HEK293 (cell line): ENCODE measurements at regions not wholly inside any gene's neighbourhood (a gene's known extent, or its start where the extent isn't known, plus 50 kb on each side); places are given as distances from the start of the nearest gene placed in this dataset.

Experiments used
- CTCF ChIA-PET: fragments of 350-600 bp; formaldehyde crosslinking; extraction: SDS; loops from one replicate; lab custom pipeline; 2021; ENCODE audit warnings: antibody characterized with exemption; lab: Yijun Ruan, JAX
- POLR2A ChIA-PET: fragments of 300-600 bp; formaldehyde crosslinking; extraction: SDS; loops from one replicate; lab custom pipeline; 2020; ENCODE audit warnings: antibody characterized with exemption, inconsistent platforms; lab: Yijun Ruan, JAX
- H3K27ac ChIP-seq: fragments of 200-500 bp; sonication (Bioruptor generic); 2 replicates; pipeline ENCODE4 v1.5.1; 2014; ENCODE audit warnings: low read depth, low read length, control low read depth, inconsistent platforms; ENCODE audit errors: extremely low read depth
- H3K36me3 ChIP-seq, 2 experiments: fragments of 200-500 bp in 1 of 2; sonication (Bioruptor generic) in 1 of 2; 1 replicate in 1 of 2; 2 replicates in 1 of 2; pipeline ENCODE4 v1.5.1; 2014 to 2017; ENCODE audit warnings: inconsistent platforms in 2 of 2, low read length in 2 of 2; ENCODE audit not compliant: control insufficient read depth in 2 of 2, insufficient read depth in 1 of 2
- H3K4me1 ChIP-seq: fragments of 200-500 bp; sonication (Bioruptor generic); 2 replicates; pipeline ENCODE4 v1.5.1; 2014; ENCODE audit warnings: mild to moderate bottlenecking, low read length, inconsistent platforms; ENCODE audit not compliant: control insufficient read depth, insufficient read depth
- H3K4me3 ChIP-seq: 2 replicates; pipeline ENCODE4 v1.5.1; 2011; ENCODE audit warnings: low read depth, mild to moderate bottlenecking, control low read depth, low read length, moderate library complexity
- H3K9me3 ChIP-seq: fragments of 200-500 bp; sonication (Bioruptor generic); 2 replicates; pipeline ENCODE4 v1.5.1; 2014; ENCODE audit warnings: low read depth, low read length, inconsistent platforms; ENCODE audit not compliant: control insufficient read depth, insufficient read depth
- ELK4 ChIP-seq: IDR thresholded peaks from 2 replicates; pipeline ENCODE4 v1.6.1; 2011; ENCODE audit warnings: mild to moderate bottlenecking, low read depth, low read length, borderline replicate concordance
- INSM2 ChIP-seq: fragments of 450-650 bp; formaldehyde crosslinking; IDR thresholded peaks from 2 replicates; pipeline ENCODE4 v1.5.1; 2016; ENCODE audit warnings: missing biosample characterization, missing genetic modification characterization
- KLF10 ChIP-seq: fragments of 450-650 bp; IDR thresholded peaks from 2 replicates; pipeline ENCODE4 v1.5.1; 2018; ENCODE audit warnings: missing biosample characterization, mild to moderate bottlenecking, missing genetic modification characterization
- KLF8 ChIP-seq: fragments of 450-650 bp; formaldehyde crosslinking; IDR thresholded peaks from 2 replicates; pipeline ENCODE4 v1.5.1; 2016; ENCODE audit warnings: missing biosample characterization, missing genetic modification characterization
- MZF1 ChIP-seq: fragments of 450-650 bp; formaldehyde crosslinking; IDR thresholded peaks from 2 replicates; pipeline ENCODE4 v1.5.1; 2017; ENCODE audit warnings: missing biosample characterization, missing genetic modification characterization, borderline replicate concordance
- REST ChIP-seq: fragments of 450-650 bp; formaldehyde crosslinking; IDR thresholded peaks from 2 replicates; pipeline ENCODE4 v1.5.1; 2016; ENCODE audit warnings: missing biosample characterization, missing genetic modification characterization
- YY2 ChIP-seq: fragments of 450-650 bp; formaldehyde crosslinking; IDR thresholded peaks from 2 replicates; pipeline ENCODE4 v1.5.1; 2016; ENCODE audit warnings: missing biosample characterization, missing genetic modification characterization
- ZIC2 ChIP-seq: fragments of 450-650 bp; formaldehyde crosslinking; IDR thresholded peaks from 2 replicates; pipeline ENCODE4 v1.5.1; 2016; ENCODE audit warnings: missing biosample characterization, missing genetic modification characterization
- ZNF184 ChIP-seq: fragments of 450-650 bp; IDR thresholded peaks from 2 replicates; pipeline ENCODE4 v1.5.1; 2018; ENCODE audit warnings: missing biosample characterization, mild to moderate bottlenecking, missing genetic modification characterization
- ZNF19 ChIP-seq: fragments of 450-650 bp; formaldehyde crosslinking; IDR thresholded peaks from 2 replicates; pipeline ENCODE4; 2016; ENCODE audit warnings: missing biosample characterization, missing genetic modification characterization, low read depth
- ZNF211 ChIP-seq: fragments of 450-650 bp; formaldehyde crosslinking; IDR thresholded peaks from 2 replicates; pipeline ENCODE4 v1.5.1; 2016; ENCODE audit warnings: low read depth, missing biosample characterization, missing genetic modification characterization
- ZNF223 ChIP-seq: fragments of 450-650 bp; formaldehyde crosslinking; IDR thresholded peaks from 2 replicates; pipeline ENCODE4 v1.5.1; 2016; ENCODE audit warnings: missing biosample characterization, missing genetic modification characterization
- ZNF366 ChIP-seq: fragments of 450-650 bp; formaldehyde crosslinking; conservative IDR thresholded peaks from 2 replicates; pipeline ENCODE4 v1.5.1; 2016; ENCODE audit warnings: missing biosample characterization, missing genetic modification characterization
- ZNF37A ChIP-seq: fragments of 450-650 bp; IDR thresholded peaks from 2 replicates; pipeline ENCODE4 v1.5.1; 2018; ENCODE audit warnings: missing biosample characterization, missing genetic modification characterization
- ZNF48 ChIP-seq: fragments of 450-650 bp; formaldehyde crosslinking; IDR thresholded peaks from 2 replicates; pipeline ENCODE4 v1.5.1; 2016; ENCODE audit warnings: missing biosample characterization, missing genetic modification characterization
- ZNF610 ChIP-seq: fragments of 450-650 bp; formaldehyde crosslinking; IDR thresholded peaks from 2 replicates; pipeline ENCODE4 v1.5.1; 2016; ENCODE audit warnings: missing biosample characterization, missing genetic modification characterization, borderline replicate concordance
- ZNF670 ChIP-seq: fragments of 450-650 bp; formaldehyde crosslinking; IDR thresholded peaks from 2 replicates; pipeline ENCODE4 v1.5.1; 2016; ENCODE audit warnings: missing biosample characterization, missing genetic modification characterization, low read depth
- ZNF701 ChIP-seq: fragments of 450-650 bp; formaldehyde crosslinking; IDR thresholded peaks from 2 replicates; pipeline ENCODE4 v1.5.1; 2016; ENCODE audit warnings: missing biosample characterization, missing genetic modification characterization
- ZNF792 ChIP-seq: fragments of 450-650 bp; formaldehyde crosslinking; IDR thresholded peaks from 2 replicates; pipeline ENCODE4 v1.5.1; 2016; ENCODE audit warnings: missing biosample characterization, missing genetic modification characterization
- ZNF837 ChIP-seq: fragments of 450-650 bp; formaldehyde crosslinking; IDR thresholded peaks from 2 replicates; pipeline ENCODE4 v1.5.1; 2016; ENCODE audit warnings: missing biosample characterization, missing genetic modification characterization
- TF ChIP-seq, protein P1 (sequence below): fragments of 450-650 bp; formaldehyde crosslinking; IDR thresholded peaks from 2 replicates; pipeline ENCODE4 v1.5.1; 2016; ENCODE audit warnings: missing biosample characterization, missing genetic modification characterization

- TF ChIP-seq ZNF837, result no peak
- no peak for TF ChIP-seq ZNF211 (tag by site-specific recombination)
- no peak for TF ChIP-seq KLF8 (tag by site-specific recombination)
- TF ChIP-seq MZF1 (tag by site-specific recombination), result no peak
- TF ChIP-seq ZNF19 (tag by site-specific recombination), result no peak
- no peak for TF ChIP-seq KLF10 (tag by site-specific recombination)
- no peak for TF ChIP-seq ZNF37A (tag by site-specific recombination)
- no peak for TF ChIP-seq ZNF670 (tag by site-specific recombination)
- no peak for TF ChIP-seq ZNF223 (tag by site-specific recombination)
- TF ChIP-seq YY2, result no peak
- TF ChIP-seq, all 188 proteins: peak for 0
Observed at GRCh38 chr12:127928615-127929571, 338.1 kb upstream of the TMEM132C start (continued).

- H3K9me3 ChIP-seq, result no peaks in the 10 kb centered on the region
- H3K27ac ChIP-seq, result no peak overlapping the region
- H3K36me3 ChIP-seq, result no peaks in the 10 kb centered on the region
- no peak for TF ChIP-seq ZNF792 (tag by site-specific recombination)
- TF ChIP-seq REST (tag by site-specific recombination), result no peak
- no peak for TF ChIP-seq ZNF184 (tag by site-specific recombination)
- no peak for TF ChIP-seq ZNF366 (tag by site-specific recombination)
- TF ChIP-seq, protein P1, sequence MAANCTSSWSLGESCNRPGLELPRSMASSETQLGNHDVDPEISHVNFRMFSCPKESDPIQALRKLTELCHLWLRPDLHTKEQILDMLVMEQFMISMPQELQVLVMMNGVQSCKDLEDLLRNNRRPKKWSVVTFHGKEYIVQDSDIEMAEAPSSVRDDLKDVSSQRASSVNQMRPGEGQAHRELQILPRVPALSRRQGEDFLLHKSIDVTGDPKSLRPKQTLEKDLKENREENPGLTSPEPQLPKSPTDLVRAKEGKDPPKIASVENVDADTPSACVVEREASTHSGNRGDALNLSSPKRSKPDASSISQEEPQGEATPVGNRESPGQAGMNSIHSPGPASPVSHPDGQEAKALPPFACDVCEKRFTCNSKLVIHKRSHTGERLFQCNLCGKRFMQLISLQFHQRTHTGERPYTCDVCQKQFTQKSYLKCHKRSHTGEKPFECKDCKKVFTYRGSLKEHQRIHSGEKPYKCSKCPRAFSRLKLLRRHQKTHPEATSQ (tag by site-specific recombination), result no peak
- no peak for TF ChIP-seq ZNF610 (tag by site-specific recombination)
- no peak for TF ChIP-seq ZNF48 (tag by site-specific recombination)
- TF ChIP-seq MZF1 (tag by site-specific recombination), result no peak
- no peak for TF ChIP-seq ELK4
- TF ChIP-seq ZNF701 (tag by site-specific recombination), result no peak
- no peak for TF ChIP-seq ZIC2 (tag by site-specific recombination)
- no peak for TF ChIP-seq INSM2 (tag by site-specific recombination)
- POLR2A ChIA-PET, result no interaction called here
- H3K4me3 ChIP-seq, result no peak overlapping the region
- no peaks in the 10 kb centered on the region for H3K4me1 ChIP-seq
- CTCF ChIA-PET, result no interaction called here
Observed at GRCh38 chr12:127930122-127930521, 336.8 kb upstream of the TMEM132C start.
